ENCODE measurements at regions not wholly inside any gene's neighbourhood (a gene's known extent, or its start where the extent isn't known, plus 50 kb on each side); places are given as distances from the start of the nearest gene placed in this dataset.

GRCh38 chr2:240288087-240288521 lies 147.4 kb upstream of the GPC1 start:
- no peak overlapping the region for H3K4me3 Mint-ChIP-seq
- H3K4me1 Mint-ChIP-seq: no peaks in the 10 kb centered on the region
- H3K27me3 Mint-ChIP-seq: no peaks in the 10 kb centered on the region
- peaks cover 2% of the 10 kb centered on the region for H3K9me3 Mint-ChIP-seq
- H3K36me3 Mint-ChIP-seq: no peaks in the 10 kb centered on the region
- no peak overlapping the region for H3K27ac Mint-ChIP-seq

- Mint-ChIP-seq H3K27ac (no peak overlapping the region), H3K9me3 (no peaks in the 10 kb centered on the region), H3K36me3 (no peaks in the 10 kb centered on the region), H3K4me1 (no peaks in the 10 kb centered on the region), H3K27me3 (no peaks in the 10 kb centered on the region), H3K4me3 (no peak overlapping the region)
Measured at GRCh38 chr2:240289701-240290431, 145.6 kb upstream of the GPC1 start.

GRCh38 chr2:240290432-240291336 lies 144.8 kb upstream of the GPC1 start:
- no peaks in the 10 kb centered on the region for H3K9me3 Mint-ChIP-seq
- no peak overlapping the region for H3K4me3 Mint-ChIP-seq

GRCh38 chr2:240291337-240292034 lies 144.0 kb upstream of the GPC1 start:
- no peak overlapping the region for H3K27ac Mint-ChIP-seq

More at GRCh38 chr2:240290432-240291336, 144.8 kb upstream of the GPC1 start:
- Mint-ChIP-seq H3K36me3 (no peaks in the 10 kb centered on the region), H3K4me1 (no peaks in the 10 kb centered on the region), H3K27ac (no peak overlapping the region), H3K27me3 (no peaks in the 10 kb centered on the region)

GRCh38 chr2:240292035-240292574 lies 143.4 kb upstream of the GPC1 start:
- H3K27me3 Mint-ChIP-seq: no peaks in the 10 kb centered on the region
- H3K27ac Mint-ChIP-seq: no peak overlapping the region
- no peaks in the 10 kb centered on the region for H3K36me3 Mint-ChIP-seq
- no peaks in the 10 kb centered on the region for H3K9me3 Mint-ChIP-seq
- no peaks in the 10 kb centered on the region for H3K4me1 Mint-ChIP-seq
- H3K4me3 Mint-ChIP-seq: no peak overlapping the region

More at GRCh38 chr2:240291337-240292034, 144.0 kb upstream of the GPC1 start:
- H3K4me1 Mint-ChIP-seq: no peaks in the 10 kb centered on the region
- no peaks in the 10 kb centered on the region for H3K36me3 Mint-ChIP-seq
- H3K9me3 Mint-ChIP-seq: no peaks in the 10 kb centered on the region
- H3K27me3 Mint-ChIP-seq: no peaks in the 10 kb centered on the region
- H3K4me3 Mint-ChIP-seq: no peak overlapping the region

GRCh38 chr2:240292619-240293525 lies 142.6 kb upstream of the GPC1 start:
- H3K4me3 Mint-ChIP-seq: no peak overlapping the region
- no peaks in the 10 kb centered on the region for H3K36me3 Mint-ChIP-seq
- H3K27me3 Mint-ChIP-seq: no peaks in the 10 kb centered on the region

GRCh38 chr2:240293557-240294461 lies 141.7 kb upstream of the GPC1 start:
- no peak overlapping the region for H3K27ac Mint-ChIP-seq
- H3K36me3 Mint-ChIP-seq: no peaks in the 10 kb centered on the region
- H3K4me3 Mint-ChIP-seq: no peak overlapping the region
- H3K27me3 Mint-ChIP-seq: no peaks in the 10 kb centered on the region
- H3K9me3 Mint-ChIP-seq: no peaks in the 10 kb centered on the region
- no peaks in the 10 kb centered on the region for H3K4me1 Mint-ChIP-seq

More at GRCh38 chr2:240292619-240293525, 142.6 kb upstream of the GPC1 start:
- no peak overlapping the region for H3K27ac Mint-ChIP-seq
- H3K9me3 Mint-ChIP-seq: no peaks in the 10 kb centered on the region
- H3K4me1 Mint-ChIP-seq: no peaks in the 10 kb centered on the region

GRCh38 chr2:240294514-240294913 lies 140.9 kb upstream of the GPC1 start:
- Mint-ChIP-seq H3K4me3 (no peak overlapping the region), H3K36me3 (no peaks in the 10 kb centered on the region), H3K27ac (no peak overlapping the region), H3K27me3 (no peaks in the 10 kb centered on the region), H3K4me1 (no peaks in the 10 kb centered on the region), H3K9me3 (no peaks in the 10 kb centered on the region)

GRCh38 chr2:240295256-240296103 lies 140.0 kb upstream of the GPC1 start:
- Mint-ChIP-seq H3K27ac (no peak overlapping the region), H3K27me3 (no peaks in the 10 kb centered on the region), H3K36me3 (no peaks in the 10 kb centered on the region)

GRCh38 chr2:240296104-240296406 lies 139.4 kb upstream of the GPC1 start:
- H3K27me3 Mint-ChIP-seq: no peaks in the 10 kb centered on the region
- H3K27ac Mint-ChIP-seq: peak overlapping the region; percentile 32
- no peaks in the 10 kb centered on the region for H3K9me3 Mint-ChIP-seq
- no peaks in the 10 kb centered on the region for H3K4me1 Mint-ChIP-seq
- no peaks in the 10 kb centered on the region for H3K36me3 Mint-ChIP-seq
- H3K4me3 Mint-ChIP-seq: no peak overlapping the region

More at GRCh38 chr2:240295256-240296103, 140.0 kb upstream of the GPC1 start:
- no peak overlapping the region for H3K4me3 Mint-ChIP-seq
- H3K4me1 Mint-ChIP-seq: no peaks in the 10 kb centered on the region
- no peaks in the 10 kb centered on the region for H3K9me3 Mint-ChIP-seq

- Mint-ChIP-seq H3K9me3 (no peaks in the 10 kb centered on the region), H3K4me3 (no peak overlapping the region), H3K27ac (no peak overlapping the region), H3K4me1 (no peaks in the 10 kb centered on the region), H3K27me3 (no peaks in the 10 kb centered on the region), H3K36me3 (no peaks in the 10 kb centered on the region)
Measured at GRCh38 chr2:240296476-240297255, 138.8 kb upstream of the GPC1 start.

GRCh38 chr2:240297256-240298116 lies 138.0 kb upstream of the GPC1 start:
- H3K27ac Mint-ChIP-seq: no peak overlapping the region
- H3K27me3 Mint-ChIP-seq: no peaks in the 10 kb centered on the region
- H3K4me1 Mint-ChIP-seq: no peaks in the 10 kb centered on the region
- no peaks in the 10 kb centered on the region for H3K9me3 Mint-ChIP-seq
- H3K36me3 Mint-ChIP-seq: no peaks in the 10 kb centered on the region
- no peak overlapping the region for H3K4me3 Mint-ChIP-seq

Data from activated naive CD4-positive, alpha-beta T cell treated with anti-CD3 and anti-CD28 coated beads, Interleukin-2, amount 50 U/mL, for 24 hours (primary cell).